ENCODE measurements at regions not wholly inside any gene's neighbourhood (a gene's known extent, or its start where the extent isn't known, plus 50 kb on each side); places are given as distances from the start of the nearest gene placed in this dataset.

DNA sequence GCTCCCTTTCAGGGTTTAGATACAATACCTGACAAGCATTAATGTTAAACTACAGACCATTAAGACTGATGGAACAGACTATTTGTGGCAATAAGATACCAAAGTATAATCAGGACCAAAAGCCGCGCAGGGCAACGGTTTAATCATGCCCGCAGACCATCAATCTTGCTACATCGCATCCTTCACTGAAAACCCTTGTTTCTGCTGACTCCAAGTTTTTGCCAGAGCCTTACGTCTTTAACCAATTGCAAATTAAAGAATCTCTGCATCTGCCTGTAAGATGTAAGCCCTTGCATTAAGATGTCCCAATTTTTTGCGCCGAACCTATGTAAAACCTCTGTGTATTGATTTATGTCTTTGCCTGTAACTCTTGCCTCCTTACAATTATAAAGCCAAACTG lies 94.2 kb upstream of the RBBP6 start:
- no peaks in the 10 kb centered on the region for H3K27me3 ChIP-seq (ENCODE audit: control insufficient read depth, insufficient read depth, low read length)
- no peaks in the 10 kb centered on the region for H3K36me3 ChIP-seq (ENCODE audit: control insufficient read depth, insufficient read depth, low read length)
- no peaks in the 10 kb centered on the region for H3K4me1 ChIP-seq (ENCODE audit: control insufficient read depth, insufficient read depth, low read length)
- WGBS (ENCODE audit: insufficient coverage): 79% methylated on average over 5 of the region's 8 CpGs
- H3K9me3 ChIP-seq (ENCODE audit: control insufficient read depth, insufficient read depth, low read length): no peaks in the 10 kb centered on the region
- H3K4me3 ChIP-seq (ENCODE audit: low read depth, low read length): no peak overlapping the region
- no peak for DNase-seq (ENCODE audit: low read depth in 4 of 6, low spot score in 6 of 6)
- H3K27ac ChIP-seq (ENCODE audit: low read depth, low read length): no peak overlapping the region

DNA sequence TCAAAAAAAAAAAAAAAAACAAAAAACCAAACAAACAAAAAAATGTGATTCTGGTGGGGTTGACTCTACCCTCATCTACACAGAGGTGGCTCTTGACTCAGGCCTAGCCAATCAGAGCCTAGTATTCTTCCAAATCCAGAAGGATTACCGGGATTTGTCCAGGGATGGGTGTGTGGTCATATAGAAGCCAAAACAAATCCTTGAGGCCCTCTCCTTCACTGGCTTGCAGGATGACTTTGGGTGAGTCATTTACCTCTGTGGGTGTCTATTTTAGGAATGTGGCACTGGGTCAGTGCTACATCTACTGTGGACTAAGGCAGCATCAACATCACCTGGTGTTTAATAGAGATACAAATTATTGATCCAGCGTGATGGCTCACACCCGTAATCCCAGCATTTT lies 93.2 kb upstream of the RBBP6 start:
- Histone ChIP-seq H3K4me1 (ENCODE audit: control insufficient read depth, insufficient read depth, low read length) (no peaks in the 10 kb centered on the region), H3K36me3 (ENCODE audit: control insufficient read depth, insufficient read depth, low read length) (no peaks in the 10 kb centered on the region), H3K27ac (ENCODE audit: low read depth, low read length) (no peak overlapping the region), H3K9me3 (ENCODE audit: control insufficient read depth, insufficient read depth, low read length) (no peaks in the 10 kb centered on the region), H3K4me3 (ENCODE audit: low read depth, low read length) (no peak overlapping the region), H3K27me3 (ENCODE audit: control insufficient read depth, insufficient read depth, low read length) (no peaks in the 10 kb centered on the region)
- no peak for DNase-seq (ENCODE audit: low read depth in 4 of 6, low spot score in 6 of 6)
- WGBS (ENCODE audit: insufficient coverage): no CpG with 5 or more reads among the region's 3 CpGs

DNA sequence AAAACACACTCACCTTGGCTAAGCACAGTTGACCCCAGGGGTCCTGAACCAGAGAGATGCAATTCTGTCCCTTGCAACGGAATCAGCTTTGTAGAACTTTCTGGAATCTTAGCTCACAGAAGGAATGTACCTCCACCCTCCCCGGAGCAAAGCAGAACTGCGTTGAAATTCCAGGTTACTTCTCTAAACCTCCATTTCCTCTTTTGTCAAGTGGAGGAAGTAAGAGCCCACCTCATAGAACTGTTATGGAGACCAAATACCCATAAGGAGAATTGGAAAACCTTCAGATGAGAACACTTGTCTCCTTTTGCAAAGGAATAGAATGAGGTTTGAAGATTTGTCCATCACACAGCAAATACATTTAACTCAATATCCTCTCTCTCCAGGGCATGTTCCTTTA lies 86.6 kb upstream of the RBBP6 start:
- DNase-seq (ENCODE audit: low read depth in 4 of 6, low spot score in 6 of 6): no peak

DNA sequence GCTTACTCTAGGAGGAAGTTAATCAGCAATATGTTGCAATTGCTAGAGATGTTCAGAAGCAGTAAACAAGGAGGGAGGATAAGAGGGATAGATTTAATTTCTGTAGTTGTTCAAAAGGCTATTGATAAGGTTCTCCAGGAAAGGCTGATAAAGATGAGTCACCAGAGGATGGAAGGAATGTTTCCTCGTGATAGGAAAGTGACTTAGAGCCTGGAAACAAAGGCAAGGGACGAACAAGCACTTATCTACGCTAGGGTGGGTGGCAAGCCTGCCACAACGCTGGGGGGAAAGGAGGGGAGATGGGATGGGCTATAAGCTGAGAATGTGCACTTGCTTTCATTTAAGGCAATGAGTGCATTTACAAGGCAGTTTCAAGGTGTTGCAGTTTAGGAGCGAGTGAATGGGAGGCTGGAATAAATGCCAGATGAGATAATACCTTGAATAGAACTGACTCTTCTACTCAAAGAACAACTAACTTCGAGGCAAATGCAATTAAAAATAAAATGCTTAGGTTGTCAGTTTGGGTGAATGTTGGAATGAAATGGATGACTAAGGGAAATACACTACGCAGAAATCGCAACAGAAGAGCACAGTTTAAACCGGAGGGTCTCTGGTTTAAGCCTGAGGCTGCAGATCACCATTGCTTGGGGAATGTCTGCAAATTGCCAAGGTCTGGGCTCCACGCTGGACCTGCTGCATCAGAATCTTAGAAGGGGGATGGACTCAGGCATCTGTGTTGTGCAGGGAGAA lies 76.0 kb upstream of the RBBP6 start:
- Histone ChIP-seq H3K27ac (ENCODE audit: low read depth, low read length) (no peak overlapping the region), H3K4me3 (ENCODE audit: low read depth, low read length) (no peak overlapping the region), H3K9me3 (ENCODE audit: control insufficient read depth, insufficient read depth, low read length) (peaks cover 2% of the 10 kb centered on the region), H3K4me1 (ENCODE audit: control insufficient read depth, insufficient read depth, low read length) (no peaks in the 10 kb centered on the region), H3K36me3 (ENCODE audit: control insufficient read depth, insufficient read depth, low read length) (no peaks in the 10 kb centered on the region), H3K27me3 (ENCODE audit: control insufficient read depth, insufficient read depth, low read length) (no peaks in the 10 kb centered on the region)
- DNase-seq (ENCODE audit: low read depth in 4 of 6, low spot score in 6 of 6): peak in 1 of 6 donors; percentile 28
- WGBS (ENCODE audit: insufficient coverage): 39% methylated on average over 8 of the region's 10 CpGs

More for the DNA sequence above, 86.6 kb upstream of the RBBP6 start:
- Histone ChIP-seq H3K27ac (ENCODE audit: low read depth, low read length) (no peak overlapping the region), H3K27me3 (ENCODE audit: control insufficient read depth, insufficient read depth, low read length) (no peaks in the 10 kb centered on the region), H3K4me1 (ENCODE audit: control insufficient read depth, insufficient read depth, low read length) (no peaks in the 10 kb centered on the region), H3K9me3 (ENCODE audit: control insufficient read depth, insufficient read depth, low read length) (no peaks in the 10 kb centered on the region), H3K36me3 (ENCODE audit: control insufficient read depth, insufficient read depth, low read length) (no peaks in the 10 kb centered on the region), H3K4me3 (ENCODE audit: low read depth, low read length) (no peak overlapping the region)
- WGBS (ENCODE audit: insufficient coverage): 57% methylated on average over 1 of the region's 3 CpGs

DNA sequence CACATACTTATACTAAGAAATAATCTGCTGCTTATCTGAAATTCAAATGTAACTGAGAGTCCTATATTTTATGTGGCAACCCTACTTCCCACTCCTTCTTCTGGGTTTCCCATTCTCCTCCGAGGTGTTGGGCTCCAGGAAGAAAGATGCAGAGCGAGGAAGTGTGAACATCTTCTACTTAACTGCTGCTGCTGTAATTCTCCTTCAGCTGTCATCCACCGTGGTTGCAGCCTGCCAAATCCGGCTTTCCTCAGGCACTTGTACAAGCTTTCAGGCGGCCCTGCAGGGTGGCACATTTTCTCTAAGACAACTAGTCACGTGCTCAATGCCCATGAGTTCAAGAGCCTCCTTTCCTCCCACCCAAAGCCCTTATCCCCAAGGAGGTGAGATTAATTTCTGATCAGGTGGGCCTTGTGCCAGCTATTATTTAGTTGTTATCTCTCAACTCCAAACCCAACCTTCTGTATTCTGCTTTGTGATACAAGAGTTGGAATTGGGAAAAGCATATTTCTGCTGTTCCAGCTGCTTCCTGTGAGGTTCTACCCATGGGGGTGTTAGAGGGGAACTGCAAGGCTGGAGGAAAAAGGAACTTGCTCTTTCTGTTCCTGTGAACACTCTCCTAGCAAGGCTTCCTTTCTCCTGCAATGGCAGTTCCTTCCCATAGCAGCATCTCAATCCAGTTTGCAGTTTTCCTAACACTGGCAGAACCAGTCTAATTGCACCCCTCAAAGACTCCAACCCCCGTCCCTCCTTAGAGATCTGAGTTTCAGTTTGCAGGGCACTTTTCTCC lies 67.6 kb upstream of the RBBP6 start:
- DNase-seq (ENCODE audit: low read depth in 4 of 6, low spot score in 6 of 6): peak in 2 of 6 donors; percentile 62 to 73
- Histone ChIP-seq H3K27ac (ENCODE audit: low read depth, low read length) (no peak overlapping the region), H3K9me3 (ENCODE audit: control insufficient read depth, insufficient read depth, low read length) (no peaks in the 10 kb centered on the region), H3K4me1 (ENCODE audit: control insufficient read depth, insufficient read depth, low read length) (no peaks in the 10 kb centered on the region), H3K27me3 (ENCODE audit: control insufficient read depth, insufficient read depth, low read length) (no peaks in the 10 kb centered on the region), H3K4me3 (ENCODE audit: low read depth, low read length) (no peak overlapping the region), H3K36me3 (ENCODE audit: control insufficient read depth, insufficient read depth, low read length) (no peaks in the 10 kb centered on the region)
- WGBS (ENCODE audit: insufficient coverage): 41% methylated on average over 5 of the region's 7 CpGs

DNA sequence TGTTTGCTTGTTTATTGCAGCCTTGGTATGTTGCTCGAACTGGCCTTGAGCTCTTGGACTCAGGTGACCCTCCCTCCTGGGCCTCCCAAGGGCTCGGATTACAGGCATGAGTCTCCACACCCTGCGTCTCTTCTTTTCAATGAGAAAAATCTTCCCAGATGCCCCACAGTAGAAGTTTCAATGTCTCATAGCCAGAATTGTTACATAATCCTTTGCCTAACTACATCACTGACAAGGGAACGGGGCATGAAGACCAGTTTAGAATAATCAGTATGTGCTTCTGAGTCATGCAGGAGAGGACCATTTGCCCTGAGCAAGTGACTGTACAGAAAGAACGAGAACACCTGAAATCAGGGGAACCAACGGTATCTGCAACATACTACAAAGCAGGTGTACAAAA lies 61.9 kb upstream of the RBBP6 start:
- H3K27ac ChIP-seq (ENCODE audit: low read depth, low read length): no peak overlapping the region
- no peak overlapping the region for H3K4me3 ChIP-seq (ENCODE audit: low read depth, low read length)
- no peaks in the 10 kb centered on the region for H3K4me1 ChIP-seq (ENCODE audit: control insufficient read depth, insufficient read depth, low read length)
- DNase-seq (ENCODE audit: low read depth in 4 of 6, low spot score in 6 of 6): no peak
- 78% methylated on average over 5 of the region's 6 CpGs for WGBS (ENCODE audit: insufficient coverage)
- H3K36me3 ChIP-seq (ENCODE audit: control insufficient read depth, insufficient read depth, low read length): no peaks in the 10 kb centered on the region
- H3K27me3 ChIP-seq (ENCODE audit: control insufficient read depth, insufficient read depth, low read length): no peaks in the 10 kb centered on the region
- H3K9me3 ChIP-seq (ENCODE audit: control insufficient read depth, insufficient read depth, low read length): no peaks in the 10 kb centered on the region

DNA sequence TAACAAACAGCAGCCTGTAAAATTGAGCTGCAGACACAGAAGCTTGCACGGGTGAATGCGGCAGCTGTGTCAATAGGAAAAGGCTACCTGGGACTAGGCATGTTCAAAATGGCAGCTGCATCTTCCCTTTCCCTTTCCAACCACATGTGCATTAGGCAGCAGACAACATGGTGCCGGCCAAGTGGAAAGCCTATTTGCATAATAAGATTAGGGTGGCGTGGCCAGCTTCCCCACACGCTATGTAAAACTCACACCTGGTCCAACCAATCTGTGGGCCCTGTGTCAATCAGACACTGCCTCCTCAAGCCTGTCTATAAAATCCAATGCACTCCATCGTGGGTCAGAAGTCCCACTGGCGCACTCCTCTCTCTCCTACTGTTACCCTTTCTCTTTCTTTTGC lies 61.0 kb upstream of the RBBP6 start:
- no peaks in the 10 kb centered on the region for H3K36me3 ChIP-seq (ENCODE audit: control insufficient read depth, insufficient read depth, low read length)
- H3K27me3 ChIP-seq (ENCODE audit: control insufficient read depth, insufficient read depth, low read length): no peaks in the 10 kb centered on the region
- H3K4me1 ChIP-seq (ENCODE audit: control insufficient read depth, insufficient read depth, low read length): no peaks in the 10 kb centered on the region
- peak in 1 of 6 donors; percentile 2 for DNase-seq (ENCODE audit: low read depth in 4 of 6, low spot score in 6 of 6)
- H3K4me3 ChIP-seq (ENCODE audit: low read depth, low read length): no peak overlapping the region
- no peaks in the 10 kb centered on the region for H3K9me3 ChIP-seq (ENCODE audit: control insufficient read depth, insufficient read depth, low read length)
- H3K27ac ChIP-seq (ENCODE audit: low read depth, low read length): no peak overlapping the region
- WGBS (ENCODE audit: insufficient coverage): 72% methylated on average over 6 of the region's 7 CpGs

DNA sequence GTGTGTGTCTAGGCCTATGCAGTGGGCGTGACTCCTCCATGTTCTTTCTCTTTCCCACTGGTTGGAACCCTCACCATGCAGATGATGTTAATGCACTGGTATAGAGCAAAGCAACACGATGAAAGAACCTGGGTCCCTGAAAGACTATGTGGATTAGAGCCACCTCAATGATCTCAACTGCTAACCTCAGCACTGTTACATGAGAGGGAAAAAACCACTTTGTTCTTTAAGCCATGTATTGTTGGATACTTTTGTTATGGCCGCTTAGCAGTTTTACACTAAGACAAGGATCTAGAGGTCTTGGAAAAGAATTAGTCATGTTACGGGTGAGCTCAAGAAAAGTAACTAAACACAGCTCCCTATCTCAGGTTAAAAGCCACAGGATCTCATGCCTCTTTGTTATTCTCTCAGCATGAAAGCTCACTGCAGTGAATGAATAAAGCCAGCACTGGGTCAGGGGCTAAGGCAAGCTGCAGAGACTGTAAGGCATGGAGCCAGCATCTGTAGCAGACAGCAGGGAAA lies 56.6 kb upstream of the RBBP6 start:
- no peaks in the 10 kb centered on the region for H3K27me3 ChIP-seq (ENCODE audit: control insufficient read depth, insufficient read depth, low read length)
- no CpG with 5 or more reads among the region's 4 CpGs for WGBS (ENCODE audit: insufficient coverage)
- H3K4me3 ChIP-seq (ENCODE audit: low read depth, low read length): no peak overlapping the region
- H3K4me1 ChIP-seq (ENCODE audit: control insufficient read depth, insufficient read depth, low read length): no peaks in the 10 kb centered on the region
- no peaks in the 10 kb centered on the region for H3K9me3 ChIP-seq (ENCODE audit: control insufficient read depth, insufficient read depth, low read length)
- DNase-seq (ENCODE audit: low read depth in 4 of 6, low spot score in 6 of 6): peak in 1 of 6 donors; percentile 41
- H3K27ac ChIP-seq (ENCODE audit: low read depth, low read length): no peak overlapping the region
- no peaks in the 10 kb centered on the region for H3K36me3 ChIP-seq (ENCODE audit: control insufficient read depth, insufficient read depth, low read length)

DNA sequence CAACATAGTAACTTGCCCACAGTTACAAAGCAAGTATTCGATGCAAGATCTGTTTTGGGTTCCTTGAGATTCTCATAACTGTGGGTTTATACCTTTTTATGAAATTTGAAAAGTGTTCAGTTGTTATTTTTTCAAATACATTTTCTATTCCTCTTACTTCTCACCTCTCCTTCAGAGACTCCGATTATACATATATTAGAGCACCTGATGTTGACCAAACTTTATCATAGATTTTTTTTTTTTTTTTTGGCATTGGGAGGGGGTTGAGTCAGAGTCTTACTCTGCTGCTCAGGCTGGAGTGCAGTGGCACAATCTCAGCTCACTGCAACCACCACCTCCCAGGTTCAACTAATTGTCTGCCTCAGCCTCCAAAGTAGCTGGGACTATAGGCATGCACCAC lies 51.3 kb upstream of the RBBP6 start:
- no peaks in the 10 kb centered on the region for H3K36me3 ChIP-seq (ENCODE audit: control insufficient read depth, insufficient read depth, low read length)
- H3K27me3 ChIP-seq (ENCODE audit: control insufficient read depth, insufficient read depth, low read length): no peaks in the 10 kb centered on the region
- H3K27ac ChIP-seq (ENCODE audit: low read depth, low read length): no peak overlapping the region
- no CpG with 5 or more reads among the region's 2 CpGs for WGBS (ENCODE audit: insufficient coverage)
- no peaks in the 10 kb centered on the region for H3K4me1 ChIP-seq (ENCODE audit: control insufficient read depth, insufficient read depth, low read length)
- no peaks in the 10 kb centered on the region for H3K9me3 ChIP-seq (ENCODE audit: control insufficient read depth, insufficient read depth, low read length)
- DNase-seq (ENCODE audit: low read depth in 4 of 6, low spot score in 6 of 6): no peak
- no peak overlapping the region for H3K4me3 ChIP-seq (ENCODE audit: low read depth, low read length)

Measured in spinal cord (tissue), 9 donors.